Kidney epithelial cell (primary cell): ENCODE measurements at regions not wholly inside any gene's neighbourhood (a gene's known extent, or its start where the extent isn't known, plus 50 kb on each side); places are given as distances from the start of the nearest gene placed in this dataset.

Experiments
- DNase-seq: peaks from one replicate; pipeline ENCODE4 v3.0.0-alpha.2; 2010; ENCODE audit warnings: low read depth
- H3K27me3 ChIP-seq: 2 replicates; pipeline ENCODE4 v1.6.0; 2011; ENCODE audit warnings: low read length; ENCODE audit not compliant: control insufficient read depth, insufficient read depth
- H3K36me3 ChIP-seq: 2 replicates; pipeline ENCODE4 v1.5.1; 2011; ENCODE audit warnings: low read length; ENCODE audit not compliant: control insufficient read depth, insufficient read depth
- H3K4me3 ChIP-seq: 2 replicates; pipeline ENCODE4 v1.5.1; 2011; ENCODE audit warnings: low read depth, mild to moderate bottlenecking, control low read depth, low read length
- CTCF ChIP-seq: IDR thresholded peaks from 2 replicates; pipeline ENCODE4 v1.5.1; 2011; ENCODE audit warnings: mild to moderate bottlenecking, moderate library complexity, low read length, control low read depth, inconsistent platforms; ENCODE audit not compliant: insufficient read depth, poor library complexity, severe bottlenecking

DNA sequence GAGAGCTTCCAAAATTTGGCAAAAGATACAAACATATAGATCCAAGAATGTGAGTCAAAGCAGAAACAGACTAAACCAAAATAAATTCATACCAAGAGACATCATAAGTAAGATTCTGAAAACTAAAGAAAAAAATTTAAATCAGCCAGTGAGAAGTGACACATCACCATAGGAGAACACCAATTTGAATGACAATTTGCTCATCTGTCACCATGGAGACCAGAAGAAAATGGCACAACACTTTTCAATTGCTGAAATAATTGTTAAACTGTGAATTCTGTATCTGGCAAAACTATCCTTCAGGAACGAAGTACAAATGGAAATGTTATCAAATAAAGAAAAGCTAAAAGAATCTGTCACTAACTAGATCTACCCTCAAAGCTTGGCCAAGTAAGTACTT is 864.3 kb downstream of the BRD1 start:
- no peaks in the 10 kb centered on the region for H3K27me3 ChIP-seq
- no peak for DNase-seq
- H3K36me3 ChIP-seq = no peaks in the 10 kb centered on the region
- no peak for TF ChIP-seq CTCF
- H3K4me3 ChIP-seq = no peak overlapping the region

DNA sequence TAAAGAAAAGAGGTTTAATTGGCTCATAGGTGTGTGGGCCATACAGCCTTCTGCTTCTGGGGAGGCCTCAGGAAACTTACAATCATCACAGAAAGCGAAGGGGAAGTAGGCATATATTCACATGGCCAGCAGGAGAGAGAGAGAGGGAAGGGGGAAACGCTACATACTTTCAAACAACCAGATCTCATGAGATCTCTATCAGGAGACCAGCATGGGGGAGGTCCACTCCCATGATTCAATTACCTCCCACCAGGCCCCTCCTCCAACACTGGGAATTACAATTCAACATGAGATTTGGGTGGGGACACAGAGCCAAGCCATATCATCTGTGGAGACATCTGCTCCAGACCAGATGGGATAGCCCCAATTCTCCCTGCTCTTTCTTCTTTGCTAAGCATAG is 866.0 kb downstream of the BRD1 start:
- Histone ChIP-seq H3K36me3 (no peaks in the 10 kb centered on the region), H3K4me3 (no peak overlapping the region), H3K27me3 (no peaks in the 10 kb centered on the region)
- TF ChIP-seq CTCF = no peak
- no peak for DNase-seq

GRCh38 chr22:48960980-48961660 is 866.6 kb downstream of the BRD1 start:
- TF ChIP-seq CTCF = no peak
- DNase-seq = no peak
- no peaks in the 10 kb centered on the region for H3K36me3 ChIP-seq
- H3K27me3 ChIP-seq = no peaks in the 10 kb centered on the region
- no peak overlapping the region for H3K4me3 ChIP-seq

DNA sequence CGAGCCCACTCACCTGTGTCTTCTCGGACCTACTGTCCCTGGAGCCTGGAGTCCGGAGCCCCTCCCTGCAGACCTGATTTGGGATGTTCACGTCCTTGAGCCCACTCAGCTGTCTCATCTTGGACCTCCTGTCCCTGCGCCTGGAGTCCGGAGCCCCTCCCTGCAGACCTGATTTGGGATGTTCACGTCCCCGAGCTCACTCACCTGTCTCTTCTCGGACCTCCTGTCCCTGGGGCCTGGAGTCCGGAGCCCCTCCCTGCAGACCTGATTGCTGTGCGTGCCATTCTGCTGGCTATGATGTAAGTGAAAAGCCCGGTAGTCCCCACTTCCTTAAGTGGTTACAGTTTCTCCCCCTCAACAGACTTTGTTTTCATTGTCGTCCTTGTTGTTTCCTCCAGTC is 867.1 kb downstream of the BRD1 start:
- DNase-seq = no peak

GRCh38 chr22:48959496-48959895 is 868.2 kb downstream of the BRD1 start:
- H3K36me3 ChIP-seq = no peaks in the 10 kb centered on the region
- no peaks in the 10 kb centered on the region for H3K27me3 ChIP-seq
- TF ChIP-seq CTCF = no peak
- DNase-seq = no peak
- H3K4me3 ChIP-seq = no peak overlapping the region

More for the DNA sequence above, 867.1 kb downstream of the BRD1 start:
- Histone ChIP-seq H3K4me3 (no peak overlapping the region), H3K36me3 (no peaks in the 10 kb centered on the region), H3K27me3 (no peaks in the 10 kb centered on the region)
- no peak for TF ChIP-seq CTCF

GRCh38 chr22:48957987-48958321 is 869.7 kb downstream of the BRD1 start:
- H3K27me3 ChIP-seq = no peaks in the 10 kb centered on the region
- TF ChIP-seq CTCF = no peak
- no peak for DNase-seq
- no peak overlapping the region for H3K4me3 ChIP-seq
- H3K36me3 ChIP-seq = no peaks in the 10 kb centered on the region
